Brain microvascular endothelial cell (primary cell): ENCODE measurements at regions not wholly inside any gene's neighbourhood (a gene's known extent, or its start where the extent isn't known, plus 50 kb on each side); places are given as distances from the start of the nearest gene placed in this dataset.

ENCODE experiments used
- DNase-seq: peaks from one replicate; pipeline ENCODE4 v3.0.0-alpha.2; 2020
- H3K27ac ChIP-seq: fragments of 250-450 bp; sonication (Bioruptor Pico); 2 replicates; pipeline ENCODE4 v1.5.1; 2020; ENCODE audit warnings: mild to moderate bottlenecking, moderate library complexity
- H3K27me3 ChIP-seq: fragments of 250-450 bp; sonication (Bioruptor Pico); replicated peaks from 2 replicates; pipeline ENCODE4 v1.5.1; 2020; ENCODE audit warnings: mild to moderate bottlenecking
- H3K36me3 ChIP-seq: fragments of 250-450 bp; sonication (Bioruptor Pico); replicated peaks from 2 replicates; pipeline ENCODE4 v1.5.1; 2020; ENCODE audit warnings: mild to moderate bottlenecking
- H3K4me3 ChIP-seq: 2 replicates; pipeline ENCODE4 v1.5.1; 2011; ENCODE audit warnings: low read depth, mild to moderate bottlenecking, control low read depth, low read length, moderate library complexity
- CTCF ChIP-seq: IDR thresholded peaks from 2 replicates; pipeline ENCODE4 v1.5.1; 2011; ENCODE audit warnings: low read depth, mild to moderate bottlenecking, moderate library complexity, low read length, control low read depth, inconsistent platforms; ENCODE audit errors: missing control alignments
- in situ Hi-C: cut with HindIII; loops from 2 replicates; pipeline ENCODE4 v1.10.0; 2017; ENCODE audit warnings: low sequenced_read_pairs, low pct_ligation_motif_present

- H3K4me3 ChIP-seq, result no peak overlapping the region
- no peak for TF ChIP-seq CTCF
- H3K27ac ChIP-seq, result no peak overlapping the region
- no peak for DNase-seq
- H3K36me3 ChIP-seq, result no peaks in the 10 kb centered on the region
- in situ Hi-C loops, result no loop called here
- H3K27me3 ChIP-seq, result no peaks in the 10 kb centered on the region
Measured at GRCh38 chr1:4976859-4977440, 322.5 kb downstream of the AJAP1 start.

GRCh38 chr1:4975856-4976255, 321.4 kb downstream of the AJAP1 start:
- DNase-seq, result no peak
- no peak for TF ChIP-seq CTCF
- in situ Hi-C loops, result no loop called here

GRCh38 chr1:4974981-4975685, 320.7 kb downstream of the AJAP1 start:
- H3K4me3 ChIP-seq, result no peak overlapping the region
- H3K27me3 ChIP-seq, result no peaks in the 10 kb centered on the region
- no peak overlapping the region for H3K27ac ChIP-seq
- no peak for DNase-seq
- no peak for TF ChIP-seq CTCF
- in situ Hi-C loops, result no loop called here
- H3K36me3 ChIP-seq, result no peaks in the 10 kb centered on the region

More at GRCh38 chr1:4975856-4976255, 321.4 kb downstream of the AJAP1 start:
- Histone ChIP-seq H3K4me3 (no peak overlapping the region), H3K36me3 (no peaks in the 10 kb centered on the region), H3K27me3 (no peaks in the 10 kb centered on the region), H3K27ac (no peak overlapping the region)

GRCh38 chr1:4973341-4973740, 318.9 kb downstream of the AJAP1 start:
- Histone ChIP-seq H3K4me3 (no peak overlapping the region), H3K36me3 (no peaks in the 10 kb centered on the region), H3K27me3 (no peaks in the 10 kb centered on the region), H3K27ac (no peak overlapping the region)
- no peak for DNase-seq
- no peak for TF ChIP-seq CTCF
- in situ Hi-C loops, result no loop called here

GRCh38 chr1:4972761-4973320, 318.4 kb downstream of the AJAP1 start:
- no peaks in the 10 kb centered on the region for H3K27me3 ChIP-seq
- no peaks in the 10 kb centered on the region for H3K36me3 ChIP-seq
- in situ Hi-C loops, result no loop called here
- no peak for DNase-seq
- no peak overlapping the region for H3K27ac ChIP-seq
- TF ChIP-seq CTCF, result no peak
- no peak overlapping the region for H3K4me3 ChIP-seq

- in situ Hi-C loops, result no loop called here
- Histone ChIP-seq H3K4me3 (no peak overlapping the region), H3K36me3 (no peaks in the 10 kb centered on the region), H3K27me3 (no peaks in the 10 kb centered on the region), H3K27ac (no peak overlapping the region)
- TF ChIP-seq CTCF, result no peak
- no peak for DNase-seq
Measured at GRCh38 chr1:4971666-4972065, 317.3 kb downstream of the AJAP1 start.
